Ammon's horn (tissue), 1 donor: ENCODE measurements at regions not wholly inside any gene's neighbourhood (a gene's known extent, or its start where the extent isn't known, plus 50 kb on each side); places are given as distances from the start of the nearest gene placed in this dataset.

Experiments
- DNase-seq: peaks from one replicate; pipeline ENCODE4 v3.0.0-alpha.2; 2016; ENCODE audit warnings: low spot score

DNA sequence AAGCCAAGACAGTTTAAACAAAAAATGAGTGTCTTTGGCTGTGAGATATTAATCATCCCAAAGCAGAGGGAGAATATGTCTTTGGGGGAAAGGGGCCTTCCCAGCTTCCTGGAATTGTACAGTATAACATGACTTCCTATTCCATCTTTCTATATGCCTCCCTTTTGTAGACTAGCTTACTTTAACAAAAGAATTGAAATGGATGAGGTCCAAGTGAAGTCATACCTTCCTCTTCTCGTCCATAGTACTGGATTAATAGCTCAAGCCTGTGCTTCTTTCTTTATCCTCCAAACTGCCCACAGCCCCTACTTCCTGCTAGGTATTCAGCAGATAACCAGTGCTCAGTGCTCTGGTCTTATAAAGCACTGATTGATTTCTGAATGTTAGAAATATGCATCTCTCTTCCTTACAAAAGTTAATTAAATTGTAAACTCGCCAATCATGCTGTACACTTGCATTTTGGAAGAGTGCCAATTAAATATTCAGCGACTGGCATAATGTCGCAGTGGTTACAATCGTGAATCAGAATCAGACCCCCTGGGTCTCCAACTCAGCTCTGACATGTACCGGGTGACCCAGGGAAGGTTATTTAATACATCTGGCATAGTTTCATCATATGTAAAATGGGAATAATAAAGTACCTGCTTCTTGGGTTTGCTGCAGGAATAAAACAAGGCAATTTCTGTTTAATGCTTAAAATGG, 325.1 kb downstream of the RND3 start:
- DNase-seq = no peak

DNA sequence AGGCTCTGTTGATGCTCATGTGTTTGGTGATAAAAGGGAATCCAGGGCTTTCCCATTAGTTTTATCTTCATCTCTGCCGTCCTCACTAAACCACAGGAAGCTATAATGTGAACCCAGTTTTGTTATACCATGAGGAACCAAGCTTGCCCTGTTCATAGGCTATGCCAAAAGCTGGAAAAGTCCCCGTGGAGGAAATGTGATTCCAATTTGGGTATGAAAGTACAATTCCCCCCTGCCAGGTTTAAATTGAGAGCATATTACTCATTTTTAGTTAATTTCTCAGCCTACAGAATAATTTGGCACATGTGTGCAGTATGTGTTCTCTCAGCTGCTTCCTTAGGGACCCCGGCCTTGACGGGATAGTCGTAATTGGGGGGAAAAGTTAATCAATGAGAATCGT, 327.4 kb downstream of the RND3 start:
- DNase-seq = no peak

DNA sequence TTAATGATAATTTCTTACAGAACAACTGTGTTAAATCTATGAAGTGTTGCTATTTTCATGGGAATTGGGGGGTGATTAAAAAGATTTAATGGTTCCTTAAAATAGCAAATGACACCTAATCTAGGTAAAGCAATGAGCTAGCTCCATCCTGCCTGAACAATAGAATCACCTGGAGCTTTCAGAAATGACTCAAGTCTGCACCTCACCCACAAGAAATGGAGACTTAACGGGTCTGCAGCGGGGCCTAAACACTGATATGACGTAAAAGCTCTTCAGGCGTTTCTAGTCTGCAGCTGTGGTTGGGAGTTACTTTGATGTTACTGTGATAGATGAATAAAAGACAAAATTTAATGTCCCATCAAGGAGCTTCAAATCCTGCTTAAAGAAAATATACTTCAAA, 328.2 kb downstream of the RND3 start:
- no peak for DNase-seq

DNA sequence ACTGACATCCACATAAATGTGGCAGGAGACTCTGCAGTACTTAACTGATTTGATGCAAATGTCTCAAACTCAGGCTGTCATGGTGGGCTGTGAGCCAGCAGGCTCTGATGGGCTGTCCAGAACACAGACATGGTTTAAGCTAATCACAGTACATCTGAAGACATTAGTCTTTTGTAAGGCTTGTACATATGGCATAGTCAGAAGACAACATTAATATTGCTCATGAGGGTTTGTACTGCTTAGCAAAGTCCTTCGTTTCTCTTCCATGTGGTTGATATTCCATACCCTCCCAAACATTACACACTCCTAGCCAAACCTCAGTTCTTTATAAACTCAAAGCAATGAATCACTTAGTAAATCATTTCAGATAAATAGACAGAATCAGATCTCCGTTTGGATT, 330.6 kb downstream of the RND3 start:
- DNase-seq = no peak

DNA sequence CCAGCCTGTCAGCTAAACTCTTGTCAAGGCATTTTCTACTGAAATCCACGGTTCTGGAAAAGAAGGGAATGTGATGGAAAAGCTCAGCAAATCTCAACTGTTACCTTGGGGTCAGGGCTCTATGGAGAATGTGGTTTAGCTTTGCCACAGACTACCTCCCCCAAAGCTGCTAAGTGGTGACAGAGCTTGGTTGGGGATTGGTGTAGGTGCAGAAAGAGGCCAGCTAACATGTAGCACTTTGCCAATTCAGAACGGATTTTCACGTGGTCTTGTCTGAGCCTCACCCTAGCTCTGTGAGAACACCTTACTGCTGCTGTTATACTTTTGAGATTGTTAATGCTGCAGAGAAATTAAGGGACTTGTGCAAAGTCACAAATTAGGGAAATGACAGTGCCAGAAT, 331.1 kb downstream of the RND3 start:
- DNase-seq = no peak

DNA sequence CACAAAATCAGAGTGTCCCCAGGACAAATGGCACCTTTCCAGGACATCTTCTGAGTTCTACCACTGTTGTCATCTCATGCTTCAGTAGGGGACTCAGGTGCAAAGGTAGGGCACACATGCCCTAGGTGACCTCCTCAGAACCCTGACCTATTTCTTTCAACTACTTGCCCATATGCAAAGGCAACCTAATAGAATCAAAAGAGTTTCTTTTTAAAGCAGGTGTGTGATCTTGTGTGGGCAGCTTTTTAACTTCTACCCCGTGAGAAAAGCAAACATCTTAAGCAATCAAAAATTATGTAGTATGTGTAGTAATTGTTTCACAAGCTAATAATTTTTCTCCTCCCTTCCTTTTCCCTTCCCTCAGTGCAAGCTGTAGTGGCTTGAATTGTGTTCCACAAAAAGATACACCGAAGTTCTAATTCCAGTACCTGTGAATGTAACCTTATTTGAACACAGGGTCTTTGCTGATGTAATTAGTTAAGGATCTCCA, 333.1 kb downstream of the RND3 start:
- DNase-seq = no peak

DNA sequence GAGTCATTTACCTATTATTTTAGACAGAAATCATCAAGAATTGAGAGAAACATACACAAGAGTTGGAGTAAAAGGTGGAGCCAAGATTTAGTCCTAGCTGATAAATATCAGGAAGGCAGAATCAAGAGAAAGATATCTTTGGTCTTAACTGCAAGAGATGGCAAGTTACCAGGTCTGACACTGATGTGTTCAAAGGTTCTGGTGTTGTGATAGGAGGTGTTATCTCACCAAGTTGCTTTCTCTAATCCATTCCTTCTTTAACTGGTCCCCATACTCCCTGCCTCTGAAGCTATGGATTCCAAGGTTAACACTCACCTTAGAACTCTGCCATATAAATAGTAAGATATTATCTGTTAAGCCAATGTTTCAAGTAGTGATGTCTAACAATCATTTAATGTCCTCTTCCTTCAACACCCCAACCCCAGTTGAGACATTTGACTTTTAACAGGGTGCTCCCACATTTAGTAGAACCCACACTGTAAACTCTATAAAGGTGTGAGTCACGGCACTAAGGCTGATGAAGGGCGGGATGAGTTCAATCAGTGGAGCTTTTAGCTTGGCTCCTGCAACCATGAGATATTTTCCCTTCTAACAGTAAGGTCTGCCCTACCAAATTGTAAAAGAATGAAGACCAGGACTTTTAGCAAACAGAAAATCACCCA, 333.7 kb downstream of the RND3 start:
- no peak for DNase-seq

DNA sequence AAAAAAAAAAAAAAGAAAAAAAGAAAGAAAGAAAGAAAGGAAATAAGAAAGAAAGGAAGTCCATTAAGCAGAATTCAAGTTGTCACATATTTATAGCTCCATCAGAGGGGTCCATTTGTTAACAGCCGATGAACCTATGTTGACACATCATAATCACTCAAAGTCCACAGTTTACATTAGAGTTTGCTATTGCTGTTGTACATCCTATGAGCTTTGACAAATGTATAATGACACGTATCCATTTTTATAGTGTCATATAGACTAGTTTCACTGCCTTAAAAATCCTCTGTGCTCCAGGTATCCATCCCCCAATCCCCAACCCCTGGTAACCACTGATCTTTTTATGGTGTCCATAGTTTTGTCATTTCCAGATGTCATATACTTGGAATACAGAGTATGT, 335.2 kb downstream of the RND3 start:
- no peak for DNase-seq

DNA sequence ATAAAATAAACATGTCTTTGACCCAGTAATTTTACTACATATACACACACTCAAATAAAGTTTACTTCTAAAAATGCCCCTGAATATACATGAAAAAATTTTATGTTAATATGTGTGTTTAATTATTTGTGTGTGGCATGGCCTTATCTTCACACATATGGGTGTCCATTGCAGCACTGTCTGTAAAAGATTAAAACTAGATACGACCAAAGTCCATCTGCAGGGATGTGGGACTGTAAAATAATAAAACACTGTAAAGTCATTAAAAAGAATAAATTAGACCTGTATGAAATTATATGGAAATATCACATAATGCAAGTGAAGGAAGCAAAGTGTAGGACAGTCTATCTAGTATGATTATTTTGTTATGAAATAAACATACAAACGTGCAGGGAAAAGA, 337.3 kb downstream of the RND3 start:
- DNase-seq = no peak

DNA sequence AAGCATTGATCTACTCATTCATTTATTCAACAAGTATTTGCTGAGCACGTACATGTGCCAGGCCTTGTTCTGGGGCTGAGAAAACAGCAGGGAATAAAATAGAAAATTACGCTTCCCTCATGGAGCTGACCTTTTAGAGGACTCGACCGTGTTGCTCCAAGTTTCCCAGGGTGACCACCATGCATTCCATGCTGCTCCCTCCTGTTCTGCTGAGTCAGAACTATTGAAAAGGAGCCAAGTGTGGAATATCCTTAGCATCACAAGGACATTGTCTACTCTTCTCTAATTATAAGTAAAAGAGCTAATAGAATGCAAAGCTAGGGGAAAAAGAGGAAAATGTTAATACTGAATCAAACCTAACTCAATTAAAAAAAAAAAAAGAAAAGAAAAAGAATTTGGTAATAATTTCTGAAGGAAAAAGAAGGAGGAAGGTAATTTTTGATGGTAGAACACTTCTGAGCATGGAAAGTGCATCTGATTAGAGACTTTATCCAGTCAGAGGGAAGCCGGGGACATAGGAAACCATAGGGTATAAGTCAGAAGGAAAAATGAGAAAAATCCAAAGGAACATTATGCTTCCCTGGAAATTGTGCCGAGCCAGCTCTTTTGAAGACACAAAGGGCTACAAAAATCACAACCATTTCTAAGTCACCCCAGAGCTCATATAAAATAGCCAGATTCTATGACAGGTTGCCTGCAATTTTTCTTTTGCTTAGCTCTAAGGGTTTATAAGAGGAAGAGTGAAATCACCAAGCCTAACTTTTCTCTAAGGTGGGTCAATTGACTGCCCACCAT, 339.4 kb downstream of the RND3 start:
- DNase-seq = no peak

DNA sequence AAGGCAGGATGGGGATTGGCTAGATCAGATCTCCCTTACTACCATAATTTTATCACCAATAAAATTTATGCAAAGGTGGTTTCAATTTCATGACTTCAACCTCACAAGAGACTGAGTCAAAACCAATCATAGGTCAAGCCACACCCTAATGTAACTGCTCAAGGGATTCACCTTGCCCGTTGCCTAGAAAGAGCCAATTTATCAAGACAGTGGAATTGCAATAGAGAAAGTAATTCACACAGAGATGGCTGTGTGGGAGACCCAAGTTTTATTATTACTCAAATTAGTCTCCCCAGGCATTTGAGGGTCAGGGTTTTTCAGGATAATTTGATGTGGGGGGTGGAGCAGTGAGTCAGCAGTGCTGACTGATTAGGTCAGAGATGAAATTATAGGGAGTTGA, 340.6 kb downstream of the RND3 start:
- DNase-seq = no peak

DNA sequence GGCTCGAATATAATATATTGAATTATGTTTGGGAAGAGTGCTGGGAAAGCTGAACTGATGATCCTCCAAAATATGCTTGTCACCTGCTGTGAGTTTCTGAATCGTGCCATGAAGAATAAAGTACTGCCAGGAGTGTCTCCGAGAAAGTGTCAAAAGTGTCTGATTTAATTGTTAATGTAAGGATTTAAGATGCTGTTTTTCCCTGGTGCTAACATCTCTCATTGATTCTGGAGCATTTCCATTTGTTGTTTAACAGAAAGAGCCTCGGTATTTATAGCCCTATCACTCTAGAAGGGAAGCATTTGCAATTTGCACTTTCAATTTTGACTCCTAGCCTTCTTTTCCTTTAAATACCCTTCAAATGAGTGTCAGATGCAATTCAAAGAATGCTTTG, 342.2 kb downstream of the RND3 start:
- no peak for DNase-seq

DNA sequence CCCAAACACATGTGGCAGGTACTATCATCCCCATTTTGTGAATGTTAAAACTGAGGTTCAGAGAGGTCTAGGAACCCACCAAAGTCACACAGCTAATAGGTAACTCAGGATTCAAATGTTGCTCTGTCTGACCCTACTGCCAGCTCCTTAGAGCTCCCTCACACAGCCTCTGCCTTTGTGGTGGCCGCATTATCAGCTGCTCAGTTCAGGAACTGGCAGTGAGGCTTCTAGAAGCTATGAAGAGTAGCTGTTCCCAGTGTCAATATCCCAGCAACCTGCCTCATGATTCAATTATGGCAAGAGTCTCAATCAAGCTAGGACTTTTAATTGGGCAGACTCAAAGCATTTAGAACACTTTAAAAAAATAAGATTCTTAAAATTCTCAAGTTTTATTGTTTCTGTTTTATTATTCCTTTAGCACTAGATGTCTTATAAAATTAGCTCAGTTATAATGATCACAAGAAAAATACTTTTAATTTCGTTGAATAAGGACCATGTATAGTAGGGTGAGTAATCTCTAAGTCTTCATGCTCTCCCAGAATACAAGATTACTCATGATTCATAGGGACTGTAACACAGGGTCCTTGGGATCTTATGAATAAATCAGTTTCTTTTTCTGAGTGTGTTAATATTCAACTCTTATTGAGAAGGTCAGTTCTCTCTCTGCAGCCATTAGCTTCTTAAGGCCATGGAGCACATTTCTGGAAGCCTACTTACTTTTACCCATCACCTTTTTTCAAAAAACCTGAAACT, 342.7 kb downstream of the RND3 start:
- DNase-seq = no peak

DNA sequence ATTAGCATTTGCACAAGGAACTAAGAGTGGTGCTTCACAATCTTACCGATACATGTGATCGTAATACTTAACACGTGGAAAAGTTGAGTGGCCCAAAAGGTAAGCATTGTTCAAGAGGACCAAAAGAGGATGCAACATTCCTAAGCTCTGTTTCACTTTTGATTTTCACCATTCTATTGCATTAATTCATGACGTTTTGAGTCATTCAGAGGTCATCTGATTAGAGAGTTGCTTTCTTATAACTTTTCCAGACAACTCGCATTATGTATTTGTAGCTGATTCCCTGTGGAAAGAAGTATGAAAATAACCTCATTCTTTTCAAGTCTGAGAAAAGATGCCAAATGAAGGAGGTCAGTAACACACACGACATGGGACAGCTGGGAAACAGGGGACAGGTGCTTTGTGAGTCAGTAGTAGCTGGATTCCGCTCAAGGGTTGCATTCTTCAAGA, 344.4 kb downstream of the RND3 start:
- no peak for DNase-seq

DNA sequence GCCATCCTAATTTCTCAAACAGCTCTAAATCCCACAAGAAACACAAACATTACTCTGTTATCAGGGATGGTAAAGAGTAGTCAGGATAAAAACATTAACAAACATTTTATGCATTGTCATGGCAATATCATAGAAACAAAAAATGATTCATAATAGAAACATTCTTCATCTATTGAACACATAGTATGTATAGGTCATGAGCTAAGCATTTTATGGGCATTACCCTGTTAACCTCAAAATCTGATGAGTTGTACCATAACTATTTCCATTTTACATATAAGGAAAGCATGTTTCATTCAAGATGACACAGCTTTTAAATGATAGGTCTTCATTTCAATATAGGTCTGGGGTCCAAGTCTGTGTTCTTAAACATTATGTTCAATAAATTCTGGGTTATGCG, 344.9 kb downstream of the RND3 start:
- no peak for DNase-seq

DNA sequence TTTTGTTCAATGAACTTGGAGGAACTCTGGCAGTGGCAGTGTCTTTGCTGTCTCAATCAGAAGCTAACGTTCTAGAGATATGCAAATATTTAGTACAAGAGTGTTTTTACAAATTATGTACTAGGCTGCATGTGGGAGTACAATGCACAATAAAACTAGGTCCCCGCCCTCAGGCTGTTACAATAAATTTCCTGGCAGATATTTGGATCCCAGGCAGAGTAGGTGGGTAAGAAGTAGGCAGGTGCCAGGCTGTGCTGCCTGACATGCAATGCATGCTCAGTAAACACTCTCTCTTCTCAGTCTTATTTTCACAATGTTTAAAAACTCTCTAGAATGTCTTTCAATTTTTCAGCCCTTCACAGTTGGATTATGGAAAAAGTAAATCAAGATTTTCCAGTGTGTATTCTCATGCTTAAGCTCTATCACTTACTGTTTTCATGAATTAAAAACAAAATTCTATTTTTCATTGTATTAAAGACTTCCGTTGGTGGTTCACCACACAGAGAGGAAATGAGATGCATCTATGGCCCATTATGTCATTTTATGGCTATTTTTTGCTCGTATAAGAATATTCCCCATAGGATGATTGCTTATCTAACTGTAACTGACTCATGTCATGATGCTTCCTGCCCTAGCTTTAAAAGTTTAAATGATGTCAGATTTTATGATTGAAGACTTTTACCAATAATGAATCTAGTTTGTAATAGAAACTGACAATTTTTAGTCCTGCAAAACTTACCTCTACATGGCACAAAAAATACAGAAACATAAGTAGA, 346.1 kb downstream of the RND3 start:
- no peak for DNase-seq

DNA sequence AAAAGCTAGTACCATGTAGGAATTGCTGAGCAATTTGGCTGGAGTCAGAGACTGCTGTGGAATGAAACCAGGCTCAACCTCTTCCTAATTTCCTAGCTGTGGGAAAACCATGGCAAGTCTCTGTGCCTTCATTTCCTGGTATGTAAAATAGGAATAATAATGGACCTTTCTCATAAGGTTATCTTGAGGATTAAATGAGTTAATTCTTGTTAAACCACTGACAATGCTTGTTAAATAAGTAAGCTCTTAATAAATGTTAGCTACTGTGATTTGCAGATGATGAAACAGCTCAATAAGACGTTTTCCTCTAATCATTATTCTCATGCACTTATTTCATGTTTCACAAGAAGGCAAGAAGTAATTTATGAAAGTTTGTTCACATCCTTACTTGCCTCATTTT, 346.7 kb downstream of the RND3 start:
- DNase-seq = no peak

DNA sequence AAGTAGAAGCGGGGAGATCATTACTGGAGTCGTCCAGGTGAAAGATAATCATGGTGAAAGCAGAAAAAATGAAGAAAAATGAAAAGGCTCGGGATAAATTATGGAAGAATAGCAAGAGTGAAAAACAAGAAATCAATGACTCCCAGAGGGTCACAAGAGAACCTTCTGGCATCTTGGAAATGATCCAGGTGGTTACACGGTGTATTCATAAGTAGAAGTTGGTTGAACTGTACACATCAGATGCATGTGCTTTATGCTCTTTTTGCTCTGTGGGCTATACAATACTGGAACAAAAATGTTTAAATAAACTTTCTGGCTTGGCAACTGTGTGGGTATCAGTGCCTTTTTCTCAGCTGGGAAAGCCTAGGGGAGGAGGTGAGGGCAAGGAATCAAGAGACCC, 348.9 kb downstream of the RND3 start:
- DNase-seq = no peak

DNA sequence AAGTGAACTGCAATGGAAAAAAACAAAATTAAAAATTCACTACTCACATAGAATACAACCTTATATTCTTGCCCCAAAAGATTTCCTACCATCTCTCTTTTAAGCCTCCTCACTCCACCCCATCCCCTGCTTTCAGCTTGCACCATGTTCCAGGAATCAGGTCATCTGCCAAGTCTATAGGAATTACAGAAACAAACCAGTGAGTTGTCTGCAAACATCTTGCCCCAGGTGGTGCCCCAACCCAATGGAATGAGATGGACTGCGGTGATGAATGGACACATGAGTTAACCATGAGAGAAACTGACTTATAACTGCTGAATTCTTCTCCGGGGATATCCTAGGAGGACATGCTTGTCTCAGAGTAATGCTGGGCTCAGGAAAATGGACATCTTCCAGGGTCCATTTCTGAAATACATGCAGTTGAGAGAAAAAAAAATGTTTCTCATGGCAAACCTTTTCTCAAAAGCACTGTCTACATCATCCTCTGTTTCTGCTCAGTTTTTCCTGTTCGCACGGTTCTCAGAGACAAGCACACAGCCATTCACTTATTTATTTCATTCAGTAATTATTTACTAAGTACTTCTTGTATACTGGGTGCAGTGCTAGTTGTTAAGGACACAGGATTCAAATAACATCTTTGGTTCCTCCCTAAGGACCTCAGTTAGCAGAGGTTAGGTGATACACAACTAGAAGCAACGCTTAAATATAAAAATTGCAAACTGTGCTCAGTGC, 350.0 kb downstream of the RND3 start:
- no peak for DNase-seq

DNA sequence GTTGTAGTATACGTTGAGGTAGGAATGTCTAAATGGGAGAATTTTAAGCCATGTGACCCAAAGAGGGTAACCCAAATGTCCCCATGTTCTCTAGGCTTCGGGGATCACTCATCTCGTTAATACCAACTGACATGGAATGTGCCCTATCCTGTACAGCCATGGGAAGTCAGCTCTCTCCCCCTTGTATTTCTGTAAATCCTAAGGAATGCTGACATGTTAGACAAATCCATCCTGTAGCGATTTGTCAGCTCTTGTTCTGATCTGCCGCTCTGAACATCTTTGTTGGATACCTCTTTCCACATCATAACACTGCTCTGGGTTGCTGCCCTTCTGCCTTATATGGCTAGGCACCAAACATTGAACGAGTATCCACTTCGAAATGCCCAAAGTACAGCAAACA, 350.6 kb downstream of the RND3 start:
- no peak for DNase-seq

DNA sequence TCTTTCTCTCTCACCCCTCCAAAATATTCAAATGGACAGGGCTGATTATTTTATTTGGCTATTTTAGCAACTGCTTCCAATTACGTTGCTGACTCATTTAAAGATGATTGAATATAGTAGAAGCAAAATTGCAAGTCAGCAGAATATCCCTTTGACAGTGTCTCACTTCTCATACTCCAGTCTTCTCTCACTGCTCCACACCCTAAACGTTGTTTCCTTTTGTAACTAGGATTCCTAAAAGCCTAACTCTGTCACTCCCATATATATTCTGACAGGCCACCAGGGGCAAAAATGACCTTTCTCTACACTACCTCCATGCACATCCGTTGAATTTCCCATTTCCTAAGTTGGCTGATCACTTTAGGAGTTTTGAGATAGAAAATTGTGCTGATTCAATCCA, 351.1 kb downstream of the RND3 start:
- DNase-seq = no peak
